ELR (cell line): ENCODE measurements at regions not wholly inside any gene's neighbourhood (a gene's known extent, or its start where the extent isn't known, plus 50 kb on each side); places are given as distances from the start of the nearest gene placed in this dataset.
"Not testable (repeated sequence)": the region's sequence is repeated elsewhere in the genome, so short reads cannot be mapped to it uniquely, and the experiment has no call there.

Experiments used
- DNase-seq: peaks from one replicate; pipeline ENCODE4 v3.0.0-alpha.2; 2015; ENCODE audit warnings: low read depth

DNA sequence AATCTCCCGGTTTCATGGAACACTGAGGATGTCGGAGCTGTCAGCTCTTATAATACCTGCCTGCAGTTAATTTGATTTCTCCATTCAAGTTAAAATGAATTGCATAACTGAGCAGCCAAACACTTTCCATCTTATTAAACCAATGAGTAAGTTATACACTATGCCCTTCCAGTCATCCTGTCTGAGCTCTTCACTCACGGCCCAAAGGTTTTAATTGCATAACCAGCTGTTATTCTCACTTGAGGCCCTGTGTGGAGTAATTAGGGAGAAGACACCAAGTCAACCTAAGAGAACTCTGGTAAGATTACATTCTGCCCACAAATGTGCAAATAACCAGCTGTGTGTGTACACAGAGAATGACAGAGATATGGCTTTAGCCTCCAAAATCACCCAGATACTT lies 303.5 kb downstream of the TBC1D4 start:
- no peak for DNase-seq

DNA sequence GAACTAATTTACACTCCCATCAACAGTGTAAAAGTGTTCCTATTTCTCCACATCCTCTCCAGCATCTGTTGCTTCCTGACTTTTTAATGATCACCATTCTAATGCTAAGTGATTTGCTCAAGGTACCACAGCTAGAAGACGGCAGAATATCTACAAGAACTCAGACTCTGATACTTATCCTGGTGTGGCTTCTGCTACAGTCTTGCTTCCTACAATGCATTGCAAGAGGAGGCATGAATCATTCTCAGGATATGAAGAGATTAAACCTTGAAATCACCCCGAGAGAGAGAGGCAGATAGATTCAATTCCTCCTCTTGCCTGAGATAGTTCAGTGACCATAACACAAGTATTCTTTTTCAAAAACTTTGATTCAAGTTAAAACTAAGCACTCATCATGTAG lies 306.4 kb downstream of the TBC1D4 start:
- DNase-seq = peak; percentile 13

DNA sequence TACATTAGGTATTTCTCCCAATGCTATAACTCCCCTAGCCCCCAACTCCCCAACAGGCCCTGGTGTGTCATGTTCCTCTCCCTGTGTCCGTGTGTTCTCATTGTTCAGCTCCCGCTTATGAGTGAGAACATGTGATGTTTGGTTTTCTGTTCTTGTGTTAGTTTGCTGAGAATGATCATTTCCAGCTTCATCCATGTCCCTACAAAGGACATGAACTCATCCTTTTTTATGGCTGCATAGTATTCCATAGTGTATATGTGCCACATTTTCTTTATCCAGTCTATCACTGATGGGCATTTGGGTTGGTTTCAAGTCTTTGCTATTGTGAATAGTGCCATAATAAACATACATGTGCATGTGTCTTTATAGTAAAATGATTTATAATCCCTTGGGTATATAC lies 306.9 kb downstream of the TBC1D4 start:
- not testable (repeated sequence) for DNase-seq

DNA sequence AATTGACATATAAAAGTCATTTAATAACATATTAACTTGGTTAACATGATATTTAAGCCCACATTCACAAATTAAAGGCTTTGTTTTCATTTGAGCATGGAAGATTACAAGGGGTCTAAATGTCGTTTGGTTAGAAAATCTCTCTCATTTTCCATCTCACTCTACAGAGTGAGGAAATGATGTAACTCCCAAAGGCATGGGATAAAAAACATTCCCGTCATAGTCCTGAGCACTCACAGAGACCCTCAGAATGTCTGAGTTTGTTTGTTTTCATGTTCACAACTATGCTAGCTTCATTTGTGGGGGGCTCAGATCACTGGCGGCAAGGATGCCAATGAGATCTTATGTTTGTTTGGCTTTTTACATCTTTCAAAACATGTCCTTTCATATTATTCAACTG lies 307.5 kb downstream of the TBC1D4 start:
- DNase-seq = no peak

DNA sequence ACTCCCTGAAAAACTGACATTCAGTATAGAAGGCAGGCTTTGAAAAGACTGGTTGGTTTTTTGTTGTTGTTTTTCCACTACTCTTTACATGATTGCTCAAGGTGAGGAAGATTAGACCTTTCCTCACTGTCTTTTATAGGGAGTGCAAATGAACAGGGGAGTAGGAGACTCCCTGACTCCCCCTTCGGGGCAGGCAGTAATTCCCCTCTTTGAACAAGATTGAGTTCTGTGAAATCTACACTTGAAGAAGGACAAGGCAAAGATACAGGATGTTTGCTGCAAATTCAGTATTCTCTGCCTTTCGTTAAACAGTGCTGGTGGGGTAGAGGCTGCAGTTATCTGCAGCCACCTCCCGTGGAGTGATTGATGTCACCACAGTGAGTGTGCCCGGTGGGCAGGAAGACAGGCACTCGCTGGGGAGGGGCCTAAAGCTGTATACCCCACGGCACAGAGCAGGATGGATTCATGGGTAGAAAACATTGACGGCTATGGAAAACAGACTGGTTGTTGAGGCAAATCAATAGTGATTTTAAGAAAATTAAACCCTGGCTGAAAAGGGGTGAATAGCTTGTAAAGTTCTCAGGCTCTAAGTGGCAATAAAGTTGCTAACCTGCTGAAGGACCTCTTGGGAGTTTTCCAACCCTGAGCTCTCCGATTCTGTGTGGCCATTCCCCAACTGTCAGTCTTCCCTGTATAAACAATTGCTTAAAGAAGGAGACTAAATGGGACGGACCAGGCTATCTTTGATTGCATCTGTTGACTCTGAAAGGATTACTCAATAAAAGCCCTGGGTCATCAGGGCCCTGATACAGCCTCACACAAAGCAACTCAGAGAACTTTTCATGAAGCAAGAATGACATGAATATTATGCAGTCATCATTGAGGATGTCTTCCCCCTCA lies 308.3 kb downstream of the TBC1D4 start:
- peak; percentile 13 for DNase-seq

DNA sequence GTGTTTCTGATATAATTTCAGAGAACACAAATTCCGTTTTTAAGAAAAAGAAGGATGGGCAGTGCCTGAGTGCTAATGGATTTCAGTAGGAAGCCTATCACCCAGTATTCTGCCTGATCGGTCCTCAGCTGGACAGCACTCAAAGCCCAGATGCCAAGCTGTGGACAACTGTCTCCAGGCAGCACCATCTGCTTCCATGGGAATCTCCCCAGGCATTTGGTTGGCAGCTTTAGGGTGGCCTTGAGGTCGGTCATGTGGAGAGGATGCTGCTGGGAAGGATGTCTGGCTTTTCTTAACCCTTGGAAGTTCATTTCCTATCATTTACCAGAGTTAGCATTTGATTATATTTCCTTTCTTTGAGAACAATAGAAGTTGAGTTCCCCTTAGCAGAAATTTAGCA lies 311.7 kb downstream of the TBC1D4 start:
- no peak for DNase-seq

DNA sequence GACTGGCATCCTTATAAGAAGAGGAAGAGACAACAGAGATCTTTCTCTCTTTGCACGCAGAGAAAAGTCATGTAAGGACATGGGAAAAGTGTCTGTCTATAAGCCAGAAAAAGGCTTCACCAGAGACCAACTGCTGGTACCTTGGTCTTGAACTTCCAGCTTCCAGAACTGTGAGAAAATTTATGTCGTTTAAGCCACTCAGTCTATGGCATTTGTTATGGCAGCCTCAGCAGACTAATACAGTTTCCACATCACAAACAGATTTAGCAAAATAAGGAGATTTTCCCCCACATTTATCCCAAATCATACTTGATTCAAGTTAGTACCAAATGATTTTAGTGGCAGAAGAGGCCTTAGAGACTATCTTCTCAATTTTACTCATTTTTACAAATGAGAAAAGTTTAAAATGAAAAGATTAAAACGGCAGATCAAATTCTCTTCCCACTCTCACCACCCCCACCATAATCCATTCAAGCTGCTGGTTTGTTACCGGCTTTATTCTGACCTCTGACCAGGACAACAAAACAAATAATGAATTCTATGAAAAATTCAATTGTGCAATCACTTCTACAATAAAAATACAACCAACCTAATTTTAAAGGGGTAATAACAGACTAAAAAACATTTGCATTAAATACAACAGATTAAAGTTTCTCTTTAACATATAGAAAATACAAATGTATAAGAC lies 316.3 kb downstream of the TBC1D4 start:
- DNase-seq = no peak

DNA sequence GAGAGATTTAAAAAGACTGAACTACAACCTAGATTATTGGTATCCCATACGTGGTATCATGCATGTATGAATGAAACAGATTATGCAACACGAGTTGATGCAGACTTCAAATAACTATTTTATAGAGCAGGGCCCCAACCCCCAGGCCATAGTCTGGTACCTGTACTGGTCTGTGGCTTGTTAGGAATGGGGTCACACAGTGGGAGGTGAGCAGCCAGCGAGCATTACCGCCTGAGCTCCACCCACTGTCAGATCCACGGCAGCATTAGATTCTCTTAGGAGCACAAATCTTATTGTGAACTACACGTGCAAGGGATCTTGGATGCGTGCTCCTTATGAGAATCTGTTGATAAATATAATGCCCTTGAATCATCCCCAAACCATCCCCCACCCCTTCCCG lies 320.2 kb downstream of the TBC1D4 start:
- DNase-seq = no peak

DNA sequence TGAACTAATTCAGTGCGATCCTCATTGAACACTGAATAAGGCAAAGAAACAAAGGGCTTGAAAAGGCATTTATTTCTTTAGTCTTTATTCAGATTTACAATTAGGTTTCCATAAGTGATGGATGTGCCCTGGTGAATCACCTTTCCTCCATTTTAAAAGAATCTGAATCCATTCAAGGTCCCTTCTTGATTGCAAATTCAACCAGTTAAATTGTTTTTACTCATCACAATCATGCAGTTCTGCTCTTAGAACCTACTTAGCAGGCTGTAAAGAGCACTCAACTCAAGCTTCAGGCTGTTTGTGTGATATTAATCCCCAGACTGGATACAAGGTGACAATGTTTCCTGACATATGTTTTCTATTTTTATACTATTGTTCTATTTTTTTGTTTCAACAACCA lies 321.0 kb downstream of the TBC1D4 start:
- DNase-seq = no peak

DNA sequence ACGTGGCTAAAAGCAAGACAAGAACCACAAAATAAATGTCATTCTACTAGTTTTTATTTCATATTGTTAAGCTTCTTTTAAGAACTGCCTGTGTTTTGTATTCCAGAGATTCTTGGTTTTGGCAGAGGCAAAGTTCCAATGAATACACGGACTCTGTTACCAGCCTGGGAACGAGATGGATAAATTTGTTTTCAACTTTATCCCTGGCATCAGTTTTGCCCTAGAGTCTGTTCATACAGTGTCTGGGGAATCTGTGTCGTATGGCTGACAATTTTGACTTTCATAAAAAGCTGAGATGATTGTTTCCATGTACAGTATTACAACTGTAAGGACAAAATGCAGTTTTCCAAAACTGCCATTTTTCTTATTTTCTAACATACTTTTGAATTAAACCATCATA lies 327.6 kb downstream of the TBC1D4 start:
- DNase-seq = no peak

DNA sequence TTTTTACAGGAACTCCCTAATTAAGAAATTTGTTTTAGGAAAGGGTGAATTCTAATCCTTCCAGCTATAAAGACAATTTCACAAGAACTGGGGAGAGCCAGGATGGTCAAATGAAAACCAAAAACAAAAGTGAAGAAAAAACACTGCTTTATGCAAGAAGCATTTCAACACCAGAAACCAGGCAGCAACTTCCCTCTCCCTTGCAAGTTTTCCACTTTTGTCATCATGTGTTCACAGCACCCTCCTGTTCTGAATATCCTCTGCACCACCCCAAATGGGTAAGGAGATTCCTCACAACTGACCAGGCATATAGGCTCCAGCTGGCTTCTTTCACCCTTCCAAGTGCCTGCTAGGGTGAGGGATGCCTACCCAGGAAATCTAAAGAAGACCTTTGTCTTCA lies 328.1 kb downstream of the TBC1D4 start:
- DNase-seq = no peak

DNA sequence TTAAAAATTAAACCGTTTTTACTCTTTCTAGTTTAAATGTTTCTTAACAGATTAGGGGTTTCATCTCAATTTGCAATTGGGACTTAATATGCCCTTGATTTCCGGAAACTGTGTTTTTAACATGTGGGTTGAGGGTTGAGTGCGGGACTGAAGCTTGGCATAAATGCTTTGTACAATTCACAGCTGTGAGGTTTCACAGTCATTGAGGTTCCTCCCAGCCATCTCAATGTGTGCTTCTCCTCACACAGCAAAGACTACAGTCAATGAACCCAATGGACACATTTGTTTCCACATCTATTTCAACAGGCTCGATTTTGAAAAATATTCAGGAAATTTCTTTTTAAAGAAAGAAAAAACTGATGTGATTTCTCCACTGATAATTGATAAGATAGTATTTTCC lies 328.6 kb downstream of the TBC1D4 start:
- no peak for DNase-seq

DNA sequence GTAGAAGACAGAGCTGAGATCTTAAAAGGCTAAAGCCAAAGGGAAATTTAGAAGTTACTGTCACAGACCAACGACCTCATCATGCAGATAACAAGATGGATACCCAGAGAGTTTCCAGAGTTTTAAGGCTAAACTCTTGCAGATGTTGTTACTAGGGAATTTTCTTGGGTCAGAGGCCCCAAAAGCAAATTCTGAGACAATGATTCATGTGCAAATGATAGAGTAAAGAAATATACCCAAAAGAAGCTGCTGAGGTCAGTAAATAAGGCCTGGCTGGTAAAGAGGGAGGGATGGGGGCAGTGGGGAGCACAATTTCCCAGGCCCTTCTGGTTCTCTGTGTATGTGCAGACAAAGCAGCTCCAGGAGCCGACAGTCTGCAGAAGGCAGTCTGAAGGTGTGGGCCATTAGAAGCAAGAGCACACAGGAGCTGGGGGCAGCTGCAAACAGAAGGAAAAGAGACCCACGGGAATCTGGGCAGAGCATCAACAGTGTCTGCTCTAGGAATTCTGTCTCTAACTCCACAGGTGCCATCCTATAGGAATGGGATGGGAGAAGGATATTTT lies 330.8 kb downstream of the TBC1D4 start:
- DNase-seq = no peak

DNA sequence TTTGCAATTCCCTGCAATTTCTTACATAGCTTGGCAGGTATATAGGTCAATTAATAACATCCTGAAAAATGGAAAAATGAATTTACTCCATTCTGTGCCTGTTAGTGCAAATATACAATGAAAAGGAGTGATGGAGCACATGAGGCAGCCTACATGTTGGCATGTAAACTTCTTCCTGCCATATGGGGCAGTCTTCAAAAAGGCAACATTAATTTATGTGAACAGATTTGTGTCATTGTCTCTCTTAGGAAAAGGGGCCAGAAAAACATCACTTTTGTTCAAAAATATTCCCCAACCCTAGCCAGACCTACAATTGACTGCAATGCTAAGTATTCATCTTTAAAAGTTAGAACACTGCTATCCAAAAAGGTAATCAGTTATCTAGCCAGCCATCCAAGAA lies 332.2 kb downstream of the TBC1D4 start:
- DNase-seq = no peak

DNA sequence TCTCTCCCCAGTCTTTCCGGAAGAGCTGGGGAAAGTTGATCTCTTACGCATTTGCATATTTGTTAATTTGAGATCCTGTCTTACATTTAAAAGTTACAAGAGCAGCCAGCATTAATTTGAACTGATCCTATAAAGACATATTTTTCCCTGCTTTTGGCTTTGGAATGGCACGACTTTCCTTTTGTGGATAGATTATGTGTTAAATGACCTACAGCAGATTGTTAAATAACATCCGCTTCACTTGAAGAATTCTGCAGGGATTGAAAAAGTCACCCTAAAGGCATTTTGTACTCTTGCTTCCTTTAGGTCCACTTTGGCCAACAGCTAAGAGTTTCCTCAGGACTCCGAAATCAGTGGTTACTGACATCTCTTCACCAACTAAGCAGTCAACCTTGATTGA lies 334.0 kb downstream of the TBC1D4 start:
- DNase-seq = no peak

DNA sequence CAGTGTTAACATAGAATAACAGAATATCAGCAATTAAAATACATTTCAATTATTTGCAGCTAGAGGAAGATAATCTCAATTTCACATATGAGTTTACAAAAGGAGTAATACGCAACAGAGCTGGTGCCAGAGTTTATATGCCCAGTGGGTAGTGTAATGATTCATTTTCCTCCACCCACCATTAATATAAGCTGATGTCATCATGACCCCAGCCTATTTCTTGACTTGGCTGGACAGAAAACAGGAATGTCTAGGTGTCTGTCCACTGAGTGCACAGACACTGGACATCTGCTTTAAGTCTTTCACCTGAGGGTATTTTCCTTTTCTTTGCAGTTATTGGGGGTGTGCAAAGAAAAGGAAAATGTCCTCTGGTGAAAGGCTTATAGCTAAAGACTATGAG lies 335.5 kb downstream of the TBC1D4 start:
- no peak for DNase-seq

DNA sequence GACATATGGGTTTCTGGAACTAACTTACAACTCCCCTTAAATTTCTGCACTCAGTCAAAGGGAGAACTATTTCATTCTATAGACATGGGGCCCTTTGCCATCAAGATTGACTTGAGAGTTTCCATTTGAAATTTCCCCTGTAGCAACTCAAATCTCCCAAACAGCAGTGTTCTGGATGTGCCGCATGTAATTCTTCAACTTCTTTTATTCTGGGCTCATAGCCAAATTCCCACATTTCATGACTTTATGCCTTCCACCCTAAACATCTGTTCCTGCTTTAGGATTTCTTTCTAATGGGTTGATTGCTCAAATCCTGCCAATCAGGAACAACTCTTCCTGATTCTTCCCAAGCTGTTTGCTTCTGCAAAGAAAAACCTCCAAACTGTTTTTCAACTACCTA lies 336.0 kb downstream of the TBC1D4 start:
- no peak for DNase-seq

DNA sequence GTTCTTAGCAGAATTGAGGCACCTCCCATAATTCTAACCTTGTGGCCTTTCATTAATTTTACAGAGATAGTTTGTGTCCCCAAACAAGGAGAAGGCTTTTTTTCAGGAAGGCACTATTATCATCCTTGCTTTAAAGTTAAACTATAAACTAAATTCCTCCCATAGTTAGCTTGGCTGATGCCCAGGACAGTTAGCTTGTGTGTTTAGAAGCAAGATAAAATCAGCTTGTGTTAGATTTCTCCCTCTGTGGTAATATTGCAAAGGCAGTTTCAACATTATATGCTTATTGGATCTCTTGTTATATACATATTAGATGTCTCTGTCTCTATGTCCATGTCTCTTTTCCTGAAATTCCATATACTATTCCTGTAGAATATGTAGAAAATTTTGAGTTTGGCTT lies 342.7 kb downstream of the TBC1D4 start:
- no peak for DNase-seq

DNA sequence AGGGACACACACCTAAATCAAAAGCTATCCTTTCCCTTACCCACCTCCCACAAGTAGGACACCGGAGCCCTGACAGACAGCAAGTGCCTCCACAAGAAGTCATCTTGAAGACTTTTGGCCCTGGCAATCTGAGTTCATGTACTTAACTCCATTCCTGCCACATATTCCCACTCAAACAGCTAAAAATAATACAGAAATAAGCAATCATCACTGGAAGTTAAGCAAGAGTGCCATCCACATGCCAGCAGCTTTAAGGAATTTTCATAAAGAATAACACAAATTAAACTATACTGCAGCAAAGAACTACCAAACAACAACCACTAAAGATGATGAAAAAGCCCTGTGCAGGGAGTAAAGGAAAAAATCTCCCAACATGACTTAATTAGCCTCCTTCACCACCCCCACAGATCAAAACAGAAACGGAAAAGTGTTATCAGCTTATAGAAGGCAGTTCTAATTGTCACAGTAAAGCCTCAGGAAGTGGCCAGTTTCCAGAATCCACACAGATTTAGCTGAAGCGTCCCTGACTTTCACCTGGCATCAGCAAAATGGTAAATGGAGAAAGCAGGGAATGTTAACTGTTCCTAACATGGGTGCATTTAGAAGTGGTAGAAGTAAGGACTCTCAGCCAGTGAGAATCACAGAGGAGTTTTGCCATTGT lies 343.9 kb downstream of the TBC1D4 start:
- no peak for DNase-seq

DNA sequence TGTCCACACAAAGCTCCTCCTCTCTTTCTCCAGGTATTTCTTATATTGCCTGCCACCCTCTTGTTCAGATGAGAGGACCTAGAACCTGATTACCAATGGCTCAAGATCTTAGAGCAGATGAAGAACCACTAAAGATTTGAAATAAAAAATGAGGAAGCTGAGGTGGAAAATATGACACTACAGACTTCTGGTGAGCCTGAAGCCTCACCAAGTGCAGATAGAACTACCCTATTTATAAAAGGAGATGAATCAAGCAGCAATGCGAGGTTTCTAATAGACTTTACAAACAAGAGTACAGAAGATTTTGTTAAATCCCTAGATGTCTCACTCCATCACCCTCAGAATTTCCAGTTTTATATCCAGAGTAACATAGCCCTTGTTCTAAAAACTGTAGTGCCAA lies 345.8 kb downstream of the TBC1D4 start:
- peak; percentile 30 for DNase-seq

DNA sequence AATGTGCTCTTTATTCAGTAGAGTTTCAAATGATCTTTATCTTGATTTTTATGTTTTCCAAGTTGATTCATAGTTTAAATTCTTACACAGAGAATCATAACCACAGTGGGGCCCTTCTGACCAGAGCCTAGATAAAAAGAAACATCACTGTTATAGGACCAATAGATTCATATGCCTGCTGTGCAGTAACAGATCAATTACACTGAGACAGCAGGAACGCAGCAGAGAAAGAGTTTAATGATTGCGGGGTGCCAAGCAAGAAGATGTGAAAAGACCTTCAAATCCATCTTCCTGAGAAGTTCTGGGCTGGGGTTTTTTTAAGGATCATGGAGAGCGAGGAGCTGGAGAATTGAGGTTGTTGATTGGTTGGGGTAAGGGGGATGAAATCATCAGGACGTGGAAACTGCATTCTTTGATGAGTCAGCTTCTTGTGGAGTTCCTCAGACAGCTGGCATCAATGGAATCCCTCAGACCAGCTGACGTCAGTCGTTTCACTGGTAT lies 346.6 kb downstream of the TBC1D4 start:
- peak; percentile 99 for DNase-seq
